Calu3 (cell line): ENCODE measurements at regions not wholly inside any gene's neighbourhood (a gene's known extent, or its start where the extent isn't known, plus 50 kb on each side); places are given as distances from the start of the nearest gene placed in this dataset.

Experiments
- BruUV-seq: library from RNA; stranded (reverse); fragments of 400-500 nt; replicated peaks from 2 replicates; lab custom pipeline; 2021; lab: Mats Ljungman, UMichigan
- CTCF ChIA-PET: fragments of 300-600 bp; sonication (Branson Sonifier 250); formaldehyde crosslinking; loops from one replicate; lab custom pipeline; 2022; ENCODE audit warnings: antibody characterized with exemption; lab: Charles Lee
- DNase-seq: peaks from one replicate; pipeline ENCODE4 v3.0.0; 2022
- H3K27ac Mint-ChIP-seq: one replicate; pipeline ENCODE4 v1.8.0; 2022; ENCODE audit warnings: mixed read lengths; ENCODE audit not compliant: unreplicated experiment
- H3K27me3 Mint-ChIP-seq: one replicate; pipeline ENCODE4 v1.8.0; 2022; ENCODE audit warnings: mixed read lengths; ENCODE audit not compliant: unreplicated experiment
- H3K36me3 Mint-ChIP-seq: one replicate; pipeline ENCODE4 v1.8.0; 2022; ENCODE audit warnings: mild to moderate bottlenecking, moderate library complexity, mixed read lengths; ENCODE audit not compliant: insufficient read depth, unreplicated experiment
- H3K4me1 Mint-ChIP-seq: one replicate; pipeline ENCODE4 v1.8.0; 2022; ENCODE audit warnings: mild to moderate bottlenecking, low read depth, mixed read lengths; ENCODE audit not compliant: unreplicated experiment
- H3K4me3 Mint-ChIP-seq: one replicate; pipeline ENCODE4 v1.8.0; 2022; ENCODE audit warnings: mild to moderate bottlenecking, low read depth, moderate library complexity, mixed read lengths; ENCODE audit not compliant: unreplicated experiment
- H3K9me3 Mint-ChIP-seq: one replicate; pipeline ENCODE4 v1.8.0; 2022; ENCODE audit warnings: low read depth, mixed read lengths; ENCODE audit not compliant: unreplicated experiment
- intact Hi-C: fragments of 100-400 bp; cut with micrococcal nuclease; formaldehyde crosslinking; loops from one replicate; pipeline ENCODE4 v1.10.0; 2022; ENCODE audit not compliant: unreplicated experiment
- TF ChIP-seq, protein P1 (sequence below): fragments of 200-600 bp; IDR thresholded peaks from one replicate; pipeline ENCODE4 v1.8.0; 2022; ENCODE audit warnings: antibody characterized with exemption; ENCODE audit not compliant: unreplicated experiment

GRCh38 chr1:30476476-30476875 is 246.9 kb downstream of the MATN1 start:
- Mint-ChIP-seq H3K27me3 (peaks cover 80% of the 10 kb centered on the region), H3K4me3 (no peak overlapping the region), H3K36me3 (no peaks in the 10 kb centered on the region), H3K4me1 (no peaks in the 10 kb centered on the region), H3K9me3 (peaks cover 3% of the 10 kb centered on the region), H3K27ac (no peak overlapping the region)
- BruUV-seq: no TSS peak
- TF ChIP-seq, protein P1, sequence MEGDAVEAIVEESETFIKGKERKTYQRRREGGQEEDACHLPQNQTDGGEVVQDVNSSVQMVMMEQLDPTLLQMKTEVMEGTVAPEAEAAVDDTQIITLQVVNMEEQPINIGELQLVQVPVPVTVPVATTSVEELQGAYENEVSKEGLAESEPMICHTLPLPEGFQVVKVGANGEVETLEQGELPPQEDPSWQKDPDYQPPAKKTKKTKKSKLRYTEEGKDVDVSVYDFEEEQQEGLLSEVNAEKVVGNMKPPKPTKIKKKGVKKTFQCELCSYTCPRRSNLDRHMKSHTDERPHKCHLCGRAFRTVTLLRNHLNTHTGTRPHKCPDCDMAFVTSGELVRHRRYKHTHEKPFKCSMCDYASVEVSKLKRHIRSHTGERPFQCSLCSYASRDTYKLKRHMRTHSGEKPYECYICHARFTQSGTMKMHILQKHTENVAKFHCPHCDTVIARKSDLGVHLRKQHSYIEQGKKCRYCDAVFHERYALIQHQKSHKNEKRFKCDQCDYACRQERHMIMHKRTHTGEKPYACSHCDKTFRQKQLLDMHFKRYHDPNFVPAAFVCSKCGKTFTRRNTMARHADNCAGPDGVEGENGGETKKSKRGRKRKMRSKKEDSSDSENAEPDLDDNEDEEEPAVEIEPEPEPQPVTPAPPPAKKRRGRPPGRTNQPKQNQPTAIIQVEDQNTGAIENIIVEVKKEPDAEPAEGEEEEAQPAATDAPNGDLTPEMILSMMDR: no peak
- DNase-seq: no peak
- CTCF ChIA-PET: no interaction called here
- intact Hi-C loops: no loop called here

GRCh38 chr1:30475966-30476365 is 247.4 kb downstream of the MATN1 start:
- no TSS peak for BruUV-seq
- CTCF ChIA-PET: no interaction called here
- DNase-seq: no peak
- TF ChIP-seq, protein P1: no peak
- Mint-ChIP-seq H3K27me3 (peaks cover 80% of the 10 kb centered on the region), H3K4me3 (no peak overlapping the region), H3K4me1 (no peaks in the 10 kb centered on the region), H3K27ac (no peak overlapping the region), H3K36me3 (no peaks in the 10 kb centered on the region), H3K9me3 (peaks cover 3% of the 10 kb centered on the region)
- intact Hi-C loops: no loop called here

DNA sequence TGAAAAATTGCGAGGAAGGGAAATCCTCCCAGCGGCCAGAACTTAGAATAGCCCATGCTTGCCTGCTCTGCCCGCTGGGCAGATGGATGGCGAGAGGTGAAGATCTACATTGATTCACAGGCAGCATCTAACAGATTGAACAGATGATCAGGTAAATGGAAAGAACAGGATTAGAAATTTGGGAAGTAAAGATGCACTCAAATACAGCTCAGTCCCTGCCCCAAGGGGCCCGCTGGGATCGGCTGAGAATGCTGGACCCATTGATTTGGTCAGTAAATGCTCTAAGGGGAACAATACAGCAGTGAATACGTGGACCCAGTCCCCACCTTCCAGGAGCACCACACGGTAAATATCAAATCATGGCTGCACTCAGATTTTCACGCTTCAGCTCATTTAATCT is 248.2 kb downstream of the MATN1 start:
- CTCF ChIA-PET: no interaction called here
- no peak for DNase-seq
- H3K4me3 Mint-ChIP-seq: no peak overlapping the region
- no peaks in the 10 kb centered on the region for H3K9me3 Mint-ChIP-seq
- H3K27ac Mint-ChIP-seq: no peak overlapping the region
- H3K27me3 Mint-ChIP-seq: peaks cover 80% of the 10 kb centered on the region
- no peaks in the 10 kb centered on the region for H3K4me1 Mint-ChIP-seq
- intact Hi-C loops: no loop called here
- no peaks in the 10 kb centered on the region for H3K36me3 Mint-ChIP-seq
- no TSS peak for BruUV-seq
- TF ChIP-seq, protein P1: no peak

DNA sequence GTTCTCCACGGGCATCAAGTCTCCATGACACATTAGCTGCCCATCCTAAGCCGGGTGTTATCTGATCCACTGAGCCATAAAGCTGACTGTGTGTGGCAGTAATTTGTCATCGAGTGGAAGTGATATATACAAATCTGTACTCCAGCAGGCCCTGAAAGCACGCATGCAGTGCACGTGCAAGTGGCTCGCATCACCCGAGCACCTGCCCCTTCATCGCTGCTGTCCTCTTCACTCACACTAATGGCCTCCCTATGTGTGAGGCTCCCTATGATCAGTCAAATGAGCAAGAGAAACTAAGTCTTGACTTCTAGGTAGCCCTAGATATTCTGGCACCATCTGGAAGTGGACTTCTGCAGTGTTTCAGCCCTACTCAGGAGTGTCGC is 248.6 kb downstream of the MATN1 start:
- TF ChIP-seq, protein P1: no peak
- DNase-seq: no peak
- no peak overlapping the region for H3K27ac Mint-ChIP-seq
- H3K4me1 Mint-ChIP-seq: no peaks in the 10 kb centered on the region
- no peaks in the 10 kb centered on the region for H3K9me3 Mint-ChIP-seq
- H3K36me3 Mint-ChIP-seq: no peaks in the 10 kb centered on the region
- BruUV-seq: no TSS peak
- intact Hi-C loops: no loop called here
- CTCF ChIA-PET: no interaction called here
- H3K27me3 Mint-ChIP-seq: peaks cover 82% of the 10 kb centered on the region
- no peak overlapping the region for H3K4me3 Mint-ChIP-seq
